VCaP (cell line): ENCODE measurements at regions not wholly inside any gene's neighbourhood (a gene's known extent, or its start where the extent isn't known, plus 50 kb on each side); places are given as distances from the start of the nearest gene placed in this dataset.

Experiments
- H3K27ac ChIP-seq: fragments of 450-650 bp; 2 replicates; pipeline ENCODE4 v1.5.1; 2017
- TF ChIP-seq, protein P1 (sequence below): fragments of 450-650 bp; conservative IDR thresholded peaks from 2 replicates; pipeline ENCODE4 v1.5.1; 2017; ENCODE audit warnings: mild to moderate bottlenecking, moderate library complexity

DNA sequence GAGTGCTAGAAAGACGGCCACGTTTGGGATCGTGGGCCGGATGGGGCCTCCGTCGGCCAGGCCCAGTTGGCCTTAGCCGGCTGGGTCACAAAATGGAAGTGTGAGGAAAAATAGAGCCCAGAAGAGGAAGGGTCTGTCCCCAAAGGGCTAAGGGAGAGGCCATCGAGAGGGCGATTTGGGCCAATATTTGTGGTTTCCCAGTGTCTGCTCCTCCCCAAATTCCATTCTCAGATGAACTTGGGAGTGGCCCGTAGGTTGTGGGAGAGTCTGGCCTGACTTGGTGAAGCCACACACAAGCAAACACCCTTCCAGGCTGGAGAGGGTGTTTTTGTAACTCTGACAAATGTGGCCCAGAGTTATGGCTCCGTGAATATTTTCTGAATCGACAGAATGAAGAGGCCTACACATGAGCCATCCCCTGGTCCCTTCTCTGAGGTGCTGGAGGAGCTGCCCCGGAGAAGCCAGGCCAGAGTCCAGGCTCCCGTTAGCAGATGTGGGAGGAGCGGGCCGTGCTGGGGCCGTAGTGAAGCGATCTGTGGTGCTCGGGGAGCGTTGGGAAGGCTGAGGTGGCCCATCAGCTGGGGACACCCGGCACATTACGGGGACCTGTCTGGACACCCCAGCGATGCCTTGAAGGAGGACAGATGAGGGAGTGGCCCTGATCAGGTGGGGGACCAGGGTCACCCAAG, 73.5 kb upstream of the PPARA start:
- TF ChIP-seq, protein P1, sequence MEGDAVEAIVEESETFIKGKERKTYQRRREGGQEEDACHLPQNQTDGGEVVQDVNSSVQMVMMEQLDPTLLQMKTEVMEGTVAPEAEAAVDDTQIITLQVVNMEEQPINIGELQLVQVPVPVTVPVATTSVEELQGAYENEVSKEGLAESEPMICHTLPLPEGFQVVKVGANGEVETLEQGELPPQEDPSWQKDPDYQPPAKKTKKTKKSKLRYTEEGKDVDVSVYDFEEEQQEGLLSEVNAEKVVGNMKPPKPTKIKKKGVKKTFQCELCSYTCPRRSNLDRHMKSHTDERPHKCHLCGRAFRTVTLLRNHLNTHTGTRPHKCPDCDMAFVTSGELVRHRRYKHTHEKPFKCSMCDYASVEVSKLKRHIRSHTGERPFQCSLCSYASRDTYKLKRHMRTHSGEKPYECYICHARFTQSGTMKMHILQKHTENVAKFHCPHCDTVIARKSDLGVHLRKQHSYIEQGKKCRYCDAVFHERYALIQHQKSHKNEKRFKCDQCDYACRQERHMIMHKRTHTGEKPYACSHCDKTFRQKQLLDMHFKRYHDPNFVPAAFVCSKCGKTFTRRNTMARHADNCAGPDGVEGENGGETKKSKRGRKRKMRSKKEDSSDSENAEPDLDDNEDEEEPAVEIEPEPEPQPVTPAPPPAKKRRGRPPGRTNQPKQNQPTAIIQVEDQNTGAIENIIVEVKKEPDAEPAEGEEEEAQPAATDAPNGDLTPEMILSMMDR: no peak
- peak overlapping the region; percentile 93 for H3K27ac ChIP-seq

- peak overlapping the region; percentile 93 for H3K27ac ChIP-seq
- TF ChIP-seq, protein P1: no peak
Measured at GRCh38 chr22:46077669-46078099, 72.6 kb upstream of the PPARA start.

DNA sequence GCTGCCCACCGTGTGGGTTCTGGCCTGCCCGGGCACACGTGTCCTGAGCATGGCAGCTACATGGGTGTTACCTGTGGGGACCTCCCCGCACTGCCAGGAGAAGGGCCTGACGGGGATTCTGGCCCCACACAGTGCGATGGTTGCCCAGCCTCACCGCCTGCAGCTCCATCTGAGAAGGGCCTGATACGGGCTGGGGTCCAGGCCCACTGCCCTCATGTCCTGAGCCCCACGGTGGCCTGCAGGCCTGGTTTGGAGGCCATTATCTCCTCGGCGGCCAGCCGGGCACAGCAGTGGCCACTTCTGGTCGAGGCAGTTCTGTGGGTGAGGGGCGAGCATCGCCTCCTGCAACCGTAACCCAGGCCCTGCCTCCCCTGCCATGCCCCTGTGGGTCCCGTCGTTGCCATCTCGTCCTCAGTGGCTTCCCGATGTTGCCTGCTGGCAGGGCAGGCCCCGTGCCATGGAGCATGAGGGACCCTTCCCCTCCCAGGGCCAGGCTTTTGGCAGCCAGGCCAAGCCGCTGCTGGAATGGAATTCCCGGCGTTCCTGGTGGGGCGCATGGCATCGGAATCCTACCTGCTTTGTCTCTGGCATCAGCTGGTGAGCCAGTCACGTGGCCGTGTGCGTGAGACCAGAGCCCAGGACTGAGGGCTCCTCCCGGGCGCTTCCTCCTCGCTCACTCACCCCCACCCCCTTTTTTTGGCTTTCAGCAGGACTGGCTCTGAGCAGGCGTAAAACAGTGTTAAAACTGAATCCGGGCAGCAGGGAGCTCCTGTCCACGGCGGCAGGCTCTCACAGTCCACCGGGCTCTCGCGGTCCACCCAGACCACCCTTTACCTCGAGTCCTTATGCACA, 71.9 kb upstream of the PPARA start:
- H3K27ac ChIP-seq: peak overlapping the region; percentile 93
- TF ChIP-seq, protein P1: no peak

GRCh38 chr22:46079093-46079860, 71.0 kb upstream of the PPARA start:
- H3K27ac ChIP-seq: peak overlapping the region; percentile 93
- TF ChIP-seq, protein P1: no peak

GRCh38 chr22:46079861-46080821, 70.2 kb upstream of the PPARA start:
- peak overlapping the region; percentile 93 for H3K27ac ChIP-seq
- TF ChIP-seq, protein P1: no peak

DNA sequence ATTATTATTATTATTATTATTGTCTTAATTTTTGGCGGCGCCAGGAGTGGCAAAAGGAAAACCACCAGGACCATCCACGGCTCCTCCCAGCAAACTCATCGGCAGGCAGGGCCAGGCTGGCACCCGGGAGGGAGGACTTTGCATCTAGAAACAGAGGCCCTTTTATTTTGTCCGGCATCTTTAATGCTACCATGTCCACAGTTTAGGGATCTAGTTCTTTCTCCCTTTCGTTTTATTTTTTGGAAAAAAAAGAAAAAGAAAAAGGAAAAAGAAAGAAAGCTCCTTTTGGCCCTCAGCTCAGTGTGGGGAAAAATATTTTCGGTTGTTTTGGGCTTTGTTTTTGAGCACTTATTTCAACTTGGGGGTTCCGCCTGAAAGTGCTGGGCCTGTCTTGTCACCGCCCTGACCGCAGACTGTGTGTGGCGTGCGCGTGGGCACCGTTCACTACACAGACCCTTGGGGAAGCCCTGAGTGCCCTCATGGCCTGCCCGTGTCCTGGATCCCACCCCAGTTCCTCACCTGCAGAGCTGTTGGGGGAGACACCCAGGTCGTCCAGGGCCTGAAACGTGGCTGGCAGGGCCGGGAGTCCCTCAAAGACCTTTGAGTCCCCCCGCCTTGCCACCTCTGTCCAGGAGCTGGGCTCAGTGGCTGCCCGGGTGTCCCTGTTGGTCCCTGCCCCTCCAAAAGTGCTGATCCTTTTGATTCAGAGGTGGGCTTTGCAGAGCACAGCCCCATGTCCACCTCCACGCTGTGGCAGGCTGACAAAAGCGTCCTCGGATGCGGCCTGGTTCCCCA, 69.1 kb upstream of the PPARA start:
- peak overlapping the region; percentile 93 for H3K27ac ChIP-seq
- TF ChIP-seq, protein P1: no peak
